NCI-H2029 treated with DMSO at 0.1 percent for 48 hours (cell line): ENCODE measurements at regions not wholly inside any gene's neighbourhood (a gene's known extent, or its start where the extent isn't known, plus 50 kb on each side); places are given as distances from the start of the nearest gene placed in this dataset.
"Not testable (repeated sequence)": the region's sequence is repeated elsewhere in the genome, so short reads cannot be mapped to it uniquely, and the experiment has no call there.

Experiments
- DNase-seq: peaks from one replicate; lab custom pipeline; 2025; lab: John Stamatoyannopoulos, UW

DNA sequence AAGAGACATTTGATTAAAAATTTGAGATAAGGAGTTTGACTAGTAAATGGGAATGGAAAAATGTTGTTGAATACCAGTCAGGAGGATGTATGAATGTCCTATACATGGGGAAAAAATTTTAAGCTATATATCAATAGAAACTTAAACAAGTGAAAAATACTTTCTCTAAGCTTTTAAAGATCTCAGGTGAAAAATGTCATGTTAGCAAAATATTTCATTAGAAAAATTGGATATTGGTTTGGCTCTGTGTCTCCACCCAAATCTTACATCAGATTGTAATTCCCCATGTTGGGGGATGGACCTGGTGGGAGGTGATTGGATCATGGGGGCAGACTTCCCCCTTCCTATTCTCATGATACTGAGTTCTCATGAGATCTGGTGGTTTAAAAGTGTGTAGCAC lies 279.6 kb upstream of the CADM2 start:
- no peak for DNase-seq

DNA sequence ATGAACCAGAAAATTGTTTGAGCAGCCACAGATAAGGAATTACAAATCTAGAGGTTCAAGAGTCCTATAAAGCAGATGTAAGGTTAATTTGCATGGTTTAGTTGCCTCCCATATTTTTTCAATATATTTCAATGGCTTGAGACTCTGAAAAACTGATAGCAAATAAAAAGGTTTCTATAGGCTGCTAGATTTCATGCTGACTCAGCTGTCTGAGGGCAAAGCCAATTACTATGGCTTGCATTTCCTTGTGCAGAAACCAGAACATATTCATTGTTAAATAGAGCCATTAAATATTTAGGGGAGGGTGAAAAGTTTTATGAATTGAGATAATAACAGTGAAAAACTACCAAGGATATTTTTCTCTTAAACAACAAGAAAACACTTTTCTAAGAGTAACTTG lies 278.1 kb upstream of the CADM2 start:
- no peak for DNase-seq

DNA sequence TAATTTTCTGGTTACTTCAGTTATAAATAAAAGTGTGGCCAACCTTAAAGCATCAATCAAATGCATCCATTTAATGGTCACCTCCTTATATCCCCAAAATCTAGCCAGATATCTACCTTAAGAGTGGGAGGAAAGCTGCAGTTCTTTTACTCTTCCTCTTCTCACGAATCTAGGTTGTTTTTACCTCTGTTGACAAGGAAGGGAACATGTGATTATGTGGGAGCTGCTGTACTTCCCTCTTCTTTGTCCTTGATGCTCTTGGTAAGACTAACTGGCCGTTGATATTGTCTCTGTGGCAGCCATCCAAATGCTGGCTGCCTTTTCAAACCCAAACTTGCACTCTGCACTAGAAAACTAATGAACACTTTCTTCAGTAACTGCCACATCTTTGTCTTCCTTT lies 275.3 kb upstream of the CADM2 start:
- DNase-seq, result no peak

DNA sequence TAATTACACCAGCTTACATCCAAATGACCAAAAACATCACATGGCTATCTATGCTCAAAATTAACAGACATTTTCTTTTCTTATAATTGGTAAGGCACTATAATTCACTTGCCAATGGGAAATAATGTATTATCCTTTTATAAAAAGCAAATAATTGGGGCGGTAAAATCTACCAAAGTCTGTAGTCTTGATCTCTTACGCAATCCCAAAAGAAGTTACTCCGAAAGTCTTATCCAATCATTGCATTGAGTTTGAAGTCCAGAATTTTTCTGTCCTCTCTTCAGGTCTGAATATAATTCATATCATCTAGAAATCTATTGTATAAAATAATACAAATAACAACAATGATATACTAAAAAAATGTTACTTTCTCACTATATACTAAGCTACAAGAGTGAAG lies 273.3 kb upstream of the CADM2 start:
- DNase-seq, result no peak

DNA sequence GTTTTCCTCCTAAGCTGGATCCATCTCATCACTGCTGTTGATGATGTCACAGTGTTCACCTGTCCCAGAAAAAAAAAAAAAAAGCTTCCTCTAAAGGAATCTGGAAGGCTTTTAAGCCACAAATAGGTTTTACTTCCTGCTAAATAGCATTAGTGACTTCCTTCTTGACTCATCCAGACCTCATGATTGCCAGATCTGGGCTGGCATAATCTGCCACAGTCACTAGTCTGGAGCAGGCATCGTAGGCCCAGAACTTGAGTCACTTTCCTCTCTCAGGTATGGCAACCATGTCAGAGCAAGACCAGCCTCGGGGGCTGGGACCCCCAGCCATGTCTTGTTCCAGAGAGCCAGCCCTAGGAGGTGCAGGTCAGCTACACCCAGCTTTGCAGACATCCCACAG lies 266.5 kb upstream of the CADM2 start:
- peak; percentile 1 for DNase-seq

DNA sequence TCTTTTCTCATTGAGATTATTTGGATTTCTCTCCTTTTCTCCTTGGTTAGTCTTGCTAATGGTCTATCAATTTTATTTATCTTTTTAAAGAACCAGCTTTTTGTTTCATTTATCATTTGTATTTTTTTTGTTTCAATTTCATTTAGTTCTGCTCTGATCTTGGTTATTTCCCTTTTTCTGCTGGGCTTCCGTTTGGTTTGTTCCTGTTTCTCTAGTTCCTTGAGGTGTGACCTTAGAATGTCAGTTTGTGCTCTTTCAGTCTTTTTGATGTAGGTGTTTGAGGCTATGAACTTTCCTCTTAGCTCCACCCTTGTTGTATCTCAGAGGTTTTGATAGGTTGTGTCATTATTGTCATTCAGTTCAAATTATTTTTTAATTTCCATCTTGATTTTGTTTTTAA lies 248.5 kb upstream of the CADM2 start:
- not testable (repeated sequence) for DNase-seq

DNA sequence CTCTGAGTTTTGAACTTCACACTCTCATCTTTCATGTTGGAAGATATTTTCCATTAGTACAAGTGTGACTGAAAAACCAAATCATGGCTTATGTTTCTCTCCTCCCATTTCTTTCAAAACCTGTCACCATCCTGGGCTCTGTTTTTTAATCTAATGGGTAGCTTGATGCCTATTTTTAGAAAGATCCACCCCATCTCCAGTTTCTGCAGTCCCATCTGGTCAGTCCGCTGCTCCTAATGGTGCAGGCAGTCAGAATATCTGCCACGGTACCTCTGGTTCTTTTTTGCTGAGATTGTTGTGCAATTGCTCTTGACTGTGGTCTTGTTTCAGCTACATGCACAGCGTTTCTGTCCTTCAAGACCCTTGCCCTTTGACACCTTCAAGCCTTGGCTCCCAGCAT lies 240.9 kb upstream of the CADM2 start:
- no peak for DNase-seq

DNA sequence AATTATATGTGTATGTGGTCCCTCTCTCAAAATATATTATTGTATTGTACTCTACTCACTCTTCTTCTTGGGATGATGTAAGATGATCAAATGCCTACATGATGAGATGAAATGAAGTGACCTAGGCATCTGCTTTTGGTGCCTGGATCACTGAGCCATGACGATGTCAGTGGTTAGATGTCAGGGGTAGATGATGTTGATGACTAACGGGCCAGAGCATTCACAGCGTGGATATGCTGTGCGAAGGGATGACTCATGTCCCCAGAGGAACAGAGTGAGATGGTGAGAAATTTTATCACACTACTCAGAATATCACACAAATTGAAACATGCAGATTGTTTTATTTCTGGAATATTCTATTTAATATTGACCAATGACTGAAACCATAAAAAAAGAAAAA lies 233.9 kb upstream of the CADM2 start:
- DNase-seq, result no peak

DNA sequence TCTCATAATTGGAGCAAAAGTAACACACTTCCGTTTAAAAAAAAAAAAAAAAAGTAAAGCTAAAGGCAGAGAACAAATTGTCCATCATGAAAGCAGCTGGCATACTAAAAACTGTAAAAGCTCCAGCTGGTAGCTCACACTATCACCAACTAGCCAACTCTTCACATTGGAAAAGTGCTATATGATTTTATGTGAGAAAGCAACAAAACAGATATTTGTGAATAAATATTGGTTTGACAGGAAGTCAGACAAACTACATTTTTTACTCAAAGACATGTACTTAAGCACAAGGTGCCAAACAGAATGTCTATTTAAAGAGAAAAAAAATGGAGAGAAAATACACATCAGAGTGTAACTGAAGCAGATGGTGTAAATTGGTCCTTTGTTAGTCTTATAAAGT lies 231.2 kb upstream of the CADM2 start:
- no peak for DNase-seq

DNA sequence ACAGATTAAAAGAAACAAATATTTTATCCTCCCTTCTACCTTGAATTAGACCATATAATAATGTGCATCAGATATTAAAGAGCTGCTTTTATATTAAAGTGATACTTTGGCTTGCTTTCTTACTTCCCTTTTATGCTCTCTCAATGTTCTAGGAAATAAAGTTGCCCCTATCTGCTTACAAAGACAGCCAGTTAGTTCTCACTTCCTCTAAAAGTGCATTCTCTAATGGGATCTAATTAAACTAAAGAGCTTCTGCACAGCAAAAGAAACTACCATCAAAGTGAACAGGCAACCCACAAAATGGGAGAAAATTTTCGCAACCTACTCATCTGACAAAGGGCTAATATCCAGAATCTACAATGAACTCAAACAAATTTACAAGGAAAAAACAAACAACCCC lies 224.1 kb upstream of the CADM2 start:
- not testable (repeated sequence) for DNase-seq

DNA sequence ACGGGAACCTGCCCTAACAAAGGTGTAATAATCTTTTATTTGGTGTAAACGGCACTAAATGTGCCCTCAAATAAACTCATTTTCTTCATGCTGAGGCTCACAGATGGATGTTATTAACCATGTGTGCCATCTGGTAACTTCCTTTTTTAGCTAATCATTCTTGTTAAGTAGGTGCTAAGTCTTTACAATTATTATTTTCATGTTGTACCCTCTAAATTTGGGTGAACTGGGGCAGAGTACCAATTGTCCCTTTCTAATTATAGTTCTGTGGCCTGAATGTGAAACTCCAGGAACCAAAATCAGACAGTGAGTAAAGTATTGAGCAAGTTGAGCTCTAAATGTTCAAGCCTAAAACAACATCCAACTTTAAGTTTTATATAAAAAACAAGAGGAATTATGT lies 220.7 kb upstream of the CADM2 start:
- no peak for DNase-seq

DNA sequence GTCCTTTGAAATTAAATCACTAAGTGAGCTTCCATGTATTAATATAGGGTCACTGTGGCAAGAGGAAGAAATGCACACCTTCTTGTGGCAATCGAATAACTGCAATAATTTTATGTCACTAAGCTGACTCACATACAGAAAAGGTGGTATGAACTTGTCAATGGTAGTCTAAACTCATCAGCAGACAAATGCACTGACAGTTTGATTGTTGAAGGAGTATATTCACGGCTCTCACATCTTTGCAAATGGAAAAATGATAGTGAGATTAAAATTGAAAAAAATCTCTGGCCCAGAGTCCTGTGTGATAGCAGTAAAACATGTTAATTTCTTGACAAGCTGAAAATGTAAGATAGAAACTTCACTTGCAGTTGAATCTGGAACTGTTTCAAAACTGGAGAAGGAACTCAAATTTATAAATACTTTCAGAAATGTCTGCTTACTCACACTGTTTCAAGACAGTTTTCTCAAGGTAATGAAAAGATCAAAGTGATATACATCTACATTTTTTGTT lies 215.8 kb upstream of the CADM2 start:
- DNase-seq, result no peak

DNA sequence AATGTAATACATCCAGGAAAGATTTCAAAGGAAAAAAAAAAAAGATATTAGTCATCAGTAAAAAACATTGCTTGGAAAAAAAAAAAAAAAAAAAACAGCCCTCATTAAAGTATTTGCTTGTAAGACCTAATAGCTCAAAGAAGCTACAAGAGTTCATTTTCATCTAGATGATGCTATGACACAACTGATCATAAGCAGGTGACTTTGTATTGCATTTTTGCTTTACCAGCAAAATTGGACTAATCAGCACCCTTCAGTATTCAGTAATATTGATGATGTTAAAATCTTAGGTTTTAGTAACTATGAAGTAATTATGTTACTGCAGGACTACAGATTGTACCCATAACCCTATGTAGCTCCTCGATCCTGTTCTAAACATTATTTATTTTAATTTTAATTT lies 214.7 kb upstream of the CADM2 start:
- no peak for DNase-seq

DNA sequence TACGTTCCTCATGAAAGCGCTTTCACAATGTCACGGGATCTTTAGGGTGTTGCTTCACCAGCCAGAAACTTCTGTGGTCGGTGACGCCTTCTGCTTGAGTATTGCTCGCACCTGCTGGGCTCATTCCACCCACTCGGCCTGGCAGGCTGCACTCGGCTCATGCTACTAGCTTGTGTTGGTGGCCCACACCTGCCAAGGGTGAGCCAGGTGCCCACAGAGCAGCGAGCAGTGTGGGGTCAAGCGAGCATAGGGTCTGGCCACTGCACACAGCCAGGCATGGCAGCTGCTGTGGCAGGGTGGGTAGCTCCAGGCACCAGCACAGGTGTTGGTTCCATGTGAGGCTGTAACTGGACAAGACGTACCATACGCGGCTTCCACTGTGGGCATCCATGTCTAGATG lies 202.9 kb upstream of the CADM2 start:
- DNase-seq, result no peak

DNA sequence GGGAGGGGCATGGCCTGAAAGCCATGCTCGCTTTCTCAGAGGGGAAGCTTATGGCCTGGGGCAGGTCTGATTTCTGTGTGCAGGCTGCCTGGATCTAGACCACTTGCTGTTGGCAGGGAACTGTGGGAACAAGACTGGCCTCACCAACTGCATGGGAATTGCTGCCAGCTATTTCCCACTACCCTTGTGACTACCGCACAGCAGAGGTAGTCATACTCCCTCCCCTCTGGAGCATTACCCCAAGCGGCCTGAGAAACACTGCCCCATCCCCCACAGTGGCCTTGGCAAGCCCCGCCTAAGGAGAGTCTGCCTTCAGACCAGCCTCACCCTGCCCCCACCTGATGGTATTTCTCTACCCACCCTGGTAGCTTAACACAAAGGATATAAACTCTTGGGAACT lies 199.4 kb upstream of the CADM2 start:
- no peak for DNase-seq

DNA sequence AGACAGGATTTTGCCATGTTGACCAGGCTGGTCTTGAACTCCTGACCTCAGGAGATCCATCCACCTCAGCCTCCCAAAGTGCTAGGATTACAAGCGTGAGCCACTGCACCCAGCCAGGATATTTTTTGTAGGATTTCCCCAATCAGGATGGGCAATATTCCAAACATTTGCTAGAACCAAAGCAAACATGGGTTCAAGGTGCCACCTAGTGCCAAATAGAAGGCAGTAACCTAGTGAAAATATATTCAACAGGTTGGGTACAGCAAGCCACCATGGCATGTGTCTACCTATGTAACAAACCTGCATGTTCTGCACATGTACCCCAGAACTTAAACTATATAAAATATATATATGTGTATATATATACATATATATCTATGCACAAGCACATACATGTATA lies 185.9 kb upstream of the CADM2 start:
- DNase-seq, result peak; percentile 2

DNA sequence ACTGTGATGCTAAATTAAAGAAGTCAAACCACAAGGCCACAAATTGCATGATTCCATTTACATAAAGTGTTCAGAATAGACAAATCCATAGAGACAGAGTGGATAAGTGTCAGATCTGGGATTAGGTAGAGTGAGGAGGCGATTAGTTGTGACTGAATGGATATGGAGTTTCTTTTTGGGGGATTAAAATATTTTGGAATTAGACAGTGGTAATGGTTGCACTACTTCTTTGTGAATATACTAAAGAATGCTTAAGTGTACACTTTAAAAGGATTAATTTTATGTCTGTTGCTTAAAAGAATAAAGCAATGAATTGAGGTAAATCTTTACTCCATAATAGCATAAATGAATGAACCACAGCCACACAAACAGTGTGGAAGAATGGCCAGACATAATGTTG lies 175.5 kb upstream of the CADM2 start:
- DNase-seq, result no peak

DNA sequence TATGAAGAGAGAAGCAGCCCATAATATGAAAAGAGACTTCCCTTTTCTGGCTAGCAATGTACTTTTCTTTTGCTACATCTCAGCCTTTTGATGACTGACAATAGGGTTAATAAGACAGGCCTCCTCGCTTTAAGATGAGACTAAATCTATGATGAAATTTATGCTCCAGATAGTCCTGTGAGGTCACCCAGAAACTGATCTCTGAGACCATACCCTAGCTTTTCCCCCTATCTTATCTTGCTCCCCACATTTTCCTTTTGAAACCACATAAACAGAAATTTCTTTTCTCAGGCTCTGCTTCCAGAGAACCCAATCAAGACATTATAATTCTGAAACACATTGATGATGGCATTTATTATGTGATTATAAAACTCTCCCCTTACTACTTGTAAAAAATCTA lies 168.8 kb upstream of the CADM2 start:
- no peak for DNase-seq

DNA sequence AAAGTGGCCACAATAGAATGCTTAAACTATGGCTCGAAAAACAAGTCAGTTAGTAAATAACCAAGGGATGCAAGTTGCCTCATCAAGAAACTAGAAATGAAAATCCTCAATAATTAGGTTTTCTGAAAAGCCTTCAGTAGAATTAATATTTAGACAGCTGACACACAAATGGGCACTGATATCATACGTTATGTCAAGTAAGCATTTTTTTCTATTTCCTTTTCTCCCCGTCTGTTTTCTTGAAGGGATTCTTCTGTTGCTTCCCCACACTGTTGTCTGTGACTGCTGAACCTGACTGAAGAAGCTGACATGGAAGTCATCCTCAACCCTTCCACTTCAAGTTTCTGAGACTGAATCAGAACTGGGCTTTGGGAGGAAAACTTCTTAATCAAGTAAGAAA lies 151.8 kb upstream of the CADM2 start:
- DNase-seq, result no peak

DNA sequence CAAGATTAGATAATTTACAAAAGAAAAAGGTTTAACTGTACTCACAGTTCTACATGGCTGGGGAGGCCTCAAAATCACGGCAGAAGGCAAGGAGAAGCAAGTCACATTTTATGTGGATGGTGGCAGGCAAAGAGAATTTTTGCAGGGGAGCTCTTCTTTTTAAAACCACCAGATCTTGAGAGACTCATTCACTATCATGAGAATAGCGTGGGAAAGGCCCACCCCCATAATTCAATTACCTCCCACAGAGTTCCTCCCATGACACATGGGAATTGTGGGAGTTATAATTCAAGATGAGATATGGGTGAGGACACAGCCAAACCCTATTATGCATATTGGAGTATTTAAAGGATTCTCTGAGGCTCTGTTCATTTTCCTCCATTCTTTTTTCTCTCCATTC lies 138.7 kb upstream of the CADM2 start:
- no peak for DNase-seq

DNA sequence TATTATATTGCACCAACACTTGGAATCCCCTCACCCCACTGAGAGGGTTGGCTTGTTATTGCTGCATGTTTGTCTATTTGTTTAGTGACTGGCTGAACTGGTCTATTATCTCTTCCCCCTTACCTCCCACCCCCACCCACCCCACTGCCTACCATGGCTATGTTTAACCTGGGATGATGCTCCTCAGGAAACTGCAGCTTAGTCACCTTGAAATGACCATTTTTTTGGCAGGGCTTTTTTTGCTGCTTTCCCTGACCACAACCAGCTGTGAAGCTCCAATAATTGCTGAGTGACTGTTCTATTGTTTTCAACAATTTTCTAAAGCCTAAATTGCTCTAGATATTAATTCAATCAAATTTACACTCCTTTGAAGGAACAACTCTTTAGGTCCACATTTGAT lies 137.9 kb upstream of the CADM2 start:
- peak; percentile 28 for DNase-seq

DNA sequence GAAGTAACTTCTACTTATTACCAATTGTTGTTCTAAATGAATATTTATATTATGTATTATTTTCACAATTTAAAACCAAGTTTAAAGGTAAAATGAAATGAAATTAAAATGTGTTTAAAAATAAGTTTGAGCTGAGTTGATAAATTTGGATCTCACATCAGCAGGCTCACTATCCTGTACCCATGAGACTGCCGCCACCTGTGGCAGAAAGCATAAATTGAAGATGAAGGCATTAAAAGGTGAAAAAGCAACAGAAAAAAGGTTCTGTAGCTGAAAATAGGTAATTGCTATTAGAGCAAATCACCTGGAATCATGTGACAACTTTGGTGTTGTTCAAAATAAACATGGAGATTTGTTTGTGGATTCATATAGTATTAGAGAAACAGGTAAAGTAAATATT lies 133.0 kb upstream of the CADM2 start:
- DNase-seq, result no peak

DNA sequence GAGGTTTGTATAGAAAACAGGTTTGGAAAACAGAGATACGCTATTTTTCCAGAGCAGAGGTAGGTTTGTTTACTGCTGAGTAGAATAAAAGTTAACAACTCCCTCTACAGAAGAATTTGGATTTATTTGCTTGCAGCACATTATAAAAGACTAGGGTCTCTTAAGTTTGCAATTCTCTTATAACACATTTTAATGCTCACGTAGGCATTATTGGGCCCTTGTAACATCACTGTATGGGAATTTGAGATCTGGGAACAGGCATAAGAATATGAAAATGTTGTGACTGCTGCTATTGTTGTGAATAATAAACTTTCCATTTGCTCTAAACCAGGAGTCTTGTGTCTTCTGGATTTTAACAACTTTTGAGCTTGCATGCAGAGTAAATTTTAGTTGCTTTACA lies 128.3 kb upstream of the CADM2 start:
- DNase-seq, result no peak

DNA sequence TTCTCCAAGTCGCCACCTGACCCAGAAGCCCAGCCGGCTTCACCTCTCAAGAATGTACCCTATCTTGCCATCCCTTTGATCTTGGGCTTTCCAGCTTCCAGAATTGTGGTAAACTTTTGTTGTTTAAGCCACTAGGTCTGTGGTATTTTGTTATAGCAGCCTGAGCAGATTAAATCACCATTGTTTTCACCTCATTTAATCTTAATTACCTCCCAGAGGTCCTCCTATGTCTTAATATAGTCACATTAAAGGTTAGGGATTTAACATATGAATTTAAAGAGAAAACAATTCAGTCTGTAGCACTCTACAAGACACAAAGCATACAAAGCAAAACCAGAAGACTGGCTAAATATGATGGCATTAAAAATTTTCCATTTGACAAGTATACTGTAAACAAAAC lies 123.4 kb upstream of the CADM2 start:
- DNase-seq, result no peak

DNA sequence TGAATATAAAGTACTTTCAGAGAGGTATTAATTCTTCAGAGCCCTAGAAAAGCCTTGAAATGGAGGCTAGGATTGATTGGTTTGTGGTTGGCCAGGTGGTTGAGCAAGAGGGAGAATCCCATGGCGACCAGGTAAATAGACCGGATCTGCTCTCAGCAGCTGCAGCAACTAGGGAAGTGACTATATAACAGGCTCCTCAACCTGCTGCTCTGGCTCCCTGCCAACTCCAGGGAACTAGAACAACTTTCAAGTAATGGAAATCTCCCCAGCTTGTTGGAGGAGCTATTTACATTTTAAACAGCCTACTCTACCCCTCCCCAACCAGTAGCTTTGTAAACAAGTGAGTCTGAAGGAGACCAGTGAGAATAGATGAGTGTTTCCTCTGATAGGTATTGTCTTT lies 121.8 kb upstream of the CADM2 start:
- DNase-seq, result peak; percentile 97
